GM13977 (cell line): ENCODE measurements at regions not wholly inside any gene's neighbourhood (a gene's known extent, or its start where the extent isn't known, plus 50 kb on each side); places are given as distances from the start of the nearest gene placed in this dataset.

Source experiments
- DNase-seq: peaks from one replicate; pipeline ENCODE4 v3.0.0; 2012; ENCODE audit warnings: low spot score
- in situ Hi-C: fragments of 300-500 bp; cut with MboI; formaldehyde crosslinking; loops from one replicate; pipeline ENCODE4 v1.12.0; 2022; ENCODE audit warnings: low sequenced_read_pairs, low pct_unique_long_range_greater_than_20kb, mixed read lengths, inconsistent platforms; ENCODE audit not compliant: unreplicated experiment
- TF ChIP-seq, protein P1 (sequence below): IDR thresholded peaks from 2 replicates; pipeline ENCODE4 v1.5.1; 2012; ENCODE audit warnings: mild to moderate bottlenecking, control low read depth; ENCODE audit not compliant: insufficient read depth; ENCODE audit errors: extremely low read depth, missing control alignments

DNA sequence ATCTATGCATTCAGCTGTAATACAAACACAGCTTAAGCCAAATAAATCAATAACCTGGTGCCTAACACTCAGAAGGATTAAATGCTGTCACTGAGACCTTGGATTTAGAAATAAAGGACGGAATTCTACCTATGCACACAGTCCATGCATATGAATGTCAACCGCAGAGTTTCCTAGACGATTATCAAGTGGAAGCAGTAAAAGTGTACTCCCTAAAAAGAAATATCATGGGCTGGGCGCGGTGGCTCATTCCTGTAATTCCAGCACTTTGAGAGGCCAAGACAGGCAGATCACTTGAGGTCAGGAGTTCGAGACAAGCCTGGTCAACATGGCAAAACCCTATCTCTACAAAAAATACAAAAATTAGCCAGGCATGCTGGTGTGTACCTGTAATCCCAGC, 188.2 kb upstream of the DYRK2 start:
- DNase-seq: no peak
- TF ChIP-seq, protein P1, sequence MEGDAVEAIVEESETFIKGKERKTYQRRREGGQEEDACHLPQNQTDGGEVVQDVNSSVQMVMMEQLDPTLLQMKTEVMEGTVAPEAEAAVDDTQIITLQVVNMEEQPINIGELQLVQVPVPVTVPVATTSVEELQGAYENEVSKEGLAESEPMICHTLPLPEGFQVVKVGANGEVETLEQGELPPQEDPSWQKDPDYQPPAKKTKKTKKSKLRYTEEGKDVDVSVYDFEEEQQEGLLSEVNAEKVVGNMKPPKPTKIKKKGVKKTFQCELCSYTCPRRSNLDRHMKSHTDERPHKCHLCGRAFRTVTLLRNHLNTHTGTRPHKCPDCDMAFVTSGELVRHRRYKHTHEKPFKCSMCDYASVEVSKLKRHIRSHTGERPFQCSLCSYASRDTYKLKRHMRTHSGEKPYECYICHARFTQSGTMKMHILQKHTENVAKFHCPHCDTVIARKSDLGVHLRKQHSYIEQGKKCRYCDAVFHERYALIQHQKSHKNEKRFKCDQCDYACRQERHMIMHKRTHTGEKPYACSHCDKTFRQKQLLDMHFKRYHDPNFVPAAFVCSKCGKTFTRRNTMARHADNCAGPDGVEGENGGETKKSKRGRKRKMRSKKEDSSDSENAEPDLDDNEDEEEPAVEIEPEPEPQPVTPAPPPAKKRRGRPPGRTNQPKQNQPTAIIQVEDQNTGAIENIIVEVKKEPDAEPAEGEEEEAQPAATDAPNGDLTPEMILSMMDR: no peak
- in situ Hi-C loops: no loop called here

DNA sequence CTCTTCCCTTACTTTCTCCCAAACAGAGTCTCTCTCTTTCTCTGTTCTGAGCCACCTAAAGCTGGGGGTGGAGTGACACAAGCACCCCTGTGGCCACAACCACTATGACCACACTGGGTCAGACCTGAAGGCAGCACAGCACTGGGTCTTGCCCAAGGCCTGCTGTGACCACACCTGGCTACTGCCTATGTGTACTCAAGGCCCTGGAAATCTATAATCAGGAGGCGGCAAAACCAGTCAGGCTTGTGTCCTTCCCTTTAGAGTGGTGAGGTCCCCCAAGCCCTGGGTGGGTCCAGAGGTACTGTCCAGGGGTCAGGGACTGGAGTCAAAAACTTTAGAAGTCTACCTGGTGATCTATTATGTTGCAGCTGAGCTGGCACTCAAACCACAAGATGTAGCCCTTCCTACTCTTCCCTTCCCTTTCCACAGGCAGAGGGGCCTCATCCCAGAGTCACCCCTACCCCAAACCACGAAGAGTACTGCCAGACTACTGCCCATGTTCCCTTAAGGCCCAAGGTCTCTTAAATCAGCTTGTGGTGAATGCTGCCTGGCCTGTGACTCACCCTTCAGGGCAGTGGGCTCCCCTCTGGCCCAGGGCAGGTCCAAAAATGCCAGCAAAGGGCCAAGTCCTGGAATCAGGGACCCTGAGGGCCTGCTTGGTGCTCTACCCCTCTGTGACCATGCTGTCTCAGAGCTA, 179.8 kb upstream of the DYRK2 start:
- in situ Hi-C loops: no loop called here
- TF ChIP-seq, protein P1: no peak
- DNase-seq: no peak

GRCh38 chr12:67469666-67470065, 178.9 kb upstream of the DYRK2 start:
- DNase-seq: no peak
- TF ChIP-seq, protein P1: no peak
- in situ Hi-C loops: no loop called here

- TF ChIP-seq, protein P1: no peak
- in situ Hi-C loops: no loop called here
- no peak for DNase-seq
Measured at GRCh38 chr12:67471810-67472209, 176.7 kb upstream of the DYRK2 start.

DNA sequence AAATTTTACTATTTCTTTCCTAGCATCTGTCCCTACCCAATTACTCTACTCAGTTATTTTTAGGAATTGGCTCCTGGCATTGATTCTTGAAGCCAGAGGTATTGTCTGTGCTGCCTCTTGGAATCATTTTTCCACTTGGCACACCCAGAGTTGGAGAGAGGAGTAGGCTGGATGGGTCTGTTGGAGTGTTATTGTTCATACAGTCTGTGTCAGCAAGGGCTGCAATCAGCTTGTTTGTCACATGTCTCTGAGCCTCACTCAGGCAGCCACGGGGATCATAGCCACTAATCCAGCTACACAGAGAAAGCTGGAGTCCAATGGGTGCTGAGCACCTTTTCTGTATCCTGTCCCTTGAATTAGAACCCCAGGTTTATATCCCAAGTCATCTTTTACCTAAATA, 176.0 kb upstream of the DYRK2 start:
- in situ Hi-C loops: no loop called here
- TF ChIP-seq, protein P1: no peak
- no peak for DNase-seq

DNA sequence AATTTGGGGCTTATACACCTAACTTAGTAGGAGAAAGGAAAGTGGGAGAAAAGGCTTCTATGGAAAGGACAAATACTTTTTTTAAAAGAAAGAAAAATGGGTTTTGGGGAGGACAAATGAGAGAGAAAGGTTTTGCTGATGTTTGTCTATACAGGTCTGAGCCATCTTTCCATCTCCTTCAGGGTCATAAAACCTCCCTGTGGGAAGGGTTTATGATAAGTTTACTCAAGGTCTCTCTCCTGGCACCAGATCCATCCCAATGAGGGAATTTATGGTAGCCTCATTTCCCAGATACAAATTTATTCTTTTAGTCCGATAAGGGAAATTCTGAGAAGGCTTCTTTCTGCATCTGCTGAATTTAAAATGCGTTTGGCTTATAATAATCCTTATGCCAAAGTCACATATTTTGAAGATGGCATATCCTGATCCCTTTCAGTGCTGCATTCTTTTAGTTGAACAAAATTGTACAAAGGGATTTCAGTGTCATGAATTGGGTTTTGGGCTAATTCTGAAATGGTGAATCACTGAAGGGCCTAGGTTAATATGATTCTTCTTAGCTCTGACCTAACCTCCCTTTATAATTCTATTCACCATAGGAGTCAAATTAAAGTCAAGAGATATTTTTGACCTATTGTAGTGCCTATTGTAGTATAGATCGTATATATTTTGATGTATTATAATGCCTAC, 173.5 kb upstream of the DYRK2 start:
- DNase-seq: no peak
- TF ChIP-seq, protein P1: no peak
- in situ Hi-C loops: no loop called here
